ENCODE measurements at regions not wholly inside any gene's neighbourhood (a gene's known extent, or its start where the extent isn't known, plus 50 kb on each side); places are given as distances from the start of the nearest gene placed in this dataset.

DNA sequence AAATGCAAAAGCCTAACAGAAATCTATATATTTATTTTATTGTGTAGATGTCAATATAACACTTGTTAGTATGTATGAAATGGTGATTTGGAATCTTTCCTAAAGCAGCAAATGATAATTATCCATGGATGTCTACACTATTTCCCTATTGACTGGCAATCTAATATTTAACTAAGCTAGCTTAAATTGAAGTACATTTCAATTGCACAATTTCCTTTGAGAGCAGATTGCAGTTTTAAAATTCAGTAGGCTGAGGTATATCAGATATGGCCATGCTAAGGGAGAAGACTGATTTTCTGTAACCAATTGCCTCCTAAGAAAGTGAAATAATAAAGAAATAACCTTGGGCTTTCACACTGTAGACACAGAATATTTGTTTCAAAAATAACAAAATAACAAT is 90.1 kb upstream of the KCNJ3 start:
- no peaks in the 10 kb centered on the region for H3K27me3 ChIP-seq
- H3K9me3 ChIP-seq: no peaks in the 10 kb centered on the region
- no peak overlapping the region for H3K27ac ChIP-seq
- no peak for ATAC-seq
- no peaks in the 10 kb centered on the region for H3K4me1 ChIP-seq
- no peaks in the 10 kb centered on the region for H3K36me3 ChIP-seq
- H3K4me3 ChIP-seq: no peak overlapping the region
- TF ChIP-seq, protein P1, sequence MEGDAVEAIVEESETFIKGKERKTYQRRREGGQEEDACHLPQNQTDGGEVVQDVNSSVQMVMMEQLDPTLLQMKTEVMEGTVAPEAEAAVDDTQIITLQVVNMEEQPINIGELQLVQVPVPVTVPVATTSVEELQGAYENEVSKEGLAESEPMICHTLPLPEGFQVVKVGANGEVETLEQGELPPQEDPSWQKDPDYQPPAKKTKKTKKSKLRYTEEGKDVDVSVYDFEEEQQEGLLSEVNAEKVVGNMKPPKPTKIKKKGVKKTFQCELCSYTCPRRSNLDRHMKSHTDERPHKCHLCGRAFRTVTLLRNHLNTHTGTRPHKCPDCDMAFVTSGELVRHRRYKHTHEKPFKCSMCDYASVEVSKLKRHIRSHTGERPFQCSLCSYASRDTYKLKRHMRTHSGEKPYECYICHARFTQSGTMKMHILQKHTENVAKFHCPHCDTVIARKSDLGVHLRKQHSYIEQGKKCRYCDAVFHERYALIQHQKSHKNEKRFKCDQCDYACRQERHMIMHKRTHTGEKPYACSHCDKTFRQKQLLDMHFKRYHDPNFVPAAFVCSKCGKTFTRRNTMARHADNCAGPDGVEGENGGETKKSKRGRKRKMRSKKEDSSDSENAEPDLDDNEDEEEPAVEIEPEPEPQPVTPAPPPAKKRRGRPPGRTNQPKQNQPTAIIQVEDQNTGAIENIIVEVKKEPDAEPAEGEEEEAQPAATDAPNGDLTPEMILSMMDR (IDR thresholded peaks at IDR 0.05): no peak
- TF ChIP-seq POLR2A (IDR thresholded peaks at IDR 0.05): no peak
- TF ChIP-seq POLR2AphosphoS5 (IDR thresholded peaks at IDR 0.05): no peak
- no peak for TF ChIP-seq EP300 (IDR thresholded peaks at IDR 0.05)

DNA sequence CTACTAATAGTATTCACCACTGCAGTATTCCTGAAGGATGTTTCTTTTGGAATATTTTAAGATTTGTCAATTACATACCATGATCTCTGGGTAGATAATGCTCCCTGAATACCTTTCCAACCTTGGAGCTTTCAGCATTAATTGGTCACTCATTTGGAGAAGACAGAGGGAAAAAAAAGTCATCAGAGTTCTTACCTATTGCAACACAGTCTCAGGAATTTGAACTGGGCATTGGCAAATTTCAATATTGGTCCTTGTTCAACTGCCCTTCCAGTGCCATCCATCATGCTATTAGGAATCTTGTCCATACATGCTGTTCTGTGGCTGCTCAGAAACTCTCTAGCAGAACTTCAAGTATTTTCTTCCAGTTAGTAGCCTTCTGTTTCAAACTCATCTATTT is 83.6 kb upstream of the KCNJ3 start:
- Histone ChIP-seq H3K27me3 (no peaks in the 10 kb centered on the region), H3K4me3 (no peak overlapping the region), H3K9me3 (no peaks in the 10 kb centered on the region), H3K36me3 (no peaks in the 10 kb centered on the region), H3K27ac (no peak overlapping the region), H3K4me1 (no peaks in the 10 kb centered on the region)
- no peak for ATAC-seq
- TF ChIP-seq EP300 (IDR thresholded peaks at IDR 0.05): no peak
- TF ChIP-seq, protein P1 (IDR thresholded peaks at IDR 0.05): no peak
- no peak for TF ChIP-seq POLR2A (IDR thresholded peaks at IDR 0.05)
- no peak for TF ChIP-seq POLR2AphosphoS5 (IDR thresholded peaks at IDR 0.05)

DNA sequence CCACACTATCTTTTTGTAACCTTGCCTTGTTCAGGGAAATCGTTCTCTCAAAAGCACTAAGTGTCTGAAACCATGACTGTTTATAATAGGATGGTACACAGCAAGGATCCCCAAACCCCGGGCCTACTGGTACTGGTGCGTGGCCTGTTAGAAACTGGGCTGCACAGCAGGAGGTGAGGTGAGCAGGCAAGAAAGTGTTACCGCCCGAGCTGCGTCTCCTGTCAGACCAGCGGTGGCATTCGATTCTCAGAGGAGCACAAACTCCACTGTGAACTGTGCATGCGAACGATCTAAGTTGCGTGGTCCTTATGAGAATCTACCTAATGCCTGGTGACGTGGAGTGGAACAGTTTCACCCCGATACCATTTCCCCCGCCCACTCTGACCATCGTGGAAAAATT is 81.8 kb upstream of the KCNJ3 start:
- Histone ChIP-seq H3K9me3 (no peaks in the 10 kb centered on the region), H3K27me3 (no peaks in the 10 kb centered on the region), H3K4me1 (no peaks in the 10 kb centered on the region), H3K36me3 (no peaks in the 10 kb centered on the region), H3K4me3 (no peak overlapping the region), H3K27ac (no peak overlapping the region)
- no peak for TF ChIP-seq EP300 (IDR thresholded peaks at IDR 0.05)
- TF ChIP-seq POLR2AphosphoS5 (IDR thresholded peaks at IDR 0.05): no peak
- TF ChIP-seq, protein P1 (IDR thresholded peaks at IDR 0.05): no peak
- TF ChIP-seq POLR2A (IDR thresholded peaks at IDR 0.05): no peak
- WGBS, 2 donors (ENCODE audit: low coverage in 1 of 2): 88 to 100% methylated on average over 1 to 6 of the region's 15 CpGs
- no peak for ATAC-seq

DNA sequence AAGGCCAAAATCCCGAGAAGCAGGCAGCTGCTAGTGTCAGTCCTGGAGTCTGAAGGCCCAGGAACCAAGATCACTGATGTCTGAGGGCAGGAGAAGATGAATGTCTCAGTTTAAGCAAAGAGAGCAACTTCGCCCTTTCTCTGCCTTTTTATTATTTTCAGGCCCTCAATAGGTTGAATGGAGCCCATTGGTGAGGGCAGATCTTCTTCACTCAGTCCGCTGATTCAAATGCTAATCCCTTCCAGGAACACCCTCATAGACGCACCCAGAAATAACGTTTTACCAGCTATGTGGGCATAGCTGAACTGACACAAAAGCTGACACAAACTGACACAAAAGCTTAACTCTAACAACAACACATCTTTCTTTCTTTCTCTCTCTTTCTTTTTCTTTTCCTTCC is 78.0 kb upstream of the KCNJ3 start:
- no peak for ATAC-seq
- 75 to 82% methylated on average over 5 of the region's 5 CpGs for WGBS, 2 donors (ENCODE audit: low coverage in 1 of 2)
- Histone ChIP-seq H3K9me3 (no peaks in the 10 kb centered on the region), H3K27ac (no peak overlapping the region), H3K4me3 (no peak overlapping the region), H3K4me1 (no peaks in the 10 kb centered on the region), H3K27me3 (no peaks in the 10 kb centered on the region), H3K36me3 (no peaks in the 10 kb centered on the region)
- TF ChIP-seq POLR2AphosphoS5 (IDR thresholded peaks at IDR 0.05) (no peak), POLR2A (IDR thresholded peaks at IDR 0.05) (no peak)

DNA sequence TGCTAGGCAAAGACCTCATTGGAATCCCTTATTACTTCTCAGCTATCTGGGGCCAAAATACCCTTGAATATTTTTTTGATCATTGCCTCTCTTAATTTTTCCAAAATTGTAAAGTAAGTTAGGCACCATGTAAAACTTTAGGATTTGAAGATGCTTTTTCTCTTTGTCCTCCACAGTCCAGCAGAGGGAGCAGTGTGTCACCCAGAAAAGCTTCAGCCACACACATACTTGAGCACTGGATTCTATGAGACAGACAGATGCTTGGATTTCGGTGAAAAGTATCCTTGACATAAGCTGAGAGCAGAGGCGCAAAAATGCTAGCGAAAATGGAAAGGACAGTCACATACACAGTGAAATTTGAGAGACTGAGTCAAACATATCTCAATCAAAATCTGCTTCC is 74.7 kb upstream of the KCNJ3 start:
- Histone ChIP-seq H3K27ac (no peak overlapping the region), H3K9me3 (no peaks in the 10 kb centered on the region), H3K4me1 (no peaks in the 10 kb centered on the region), H3K27me3 (no peaks in the 10 kb centered on the region), H3K4me3 (no peak overlapping the region), H3K36me3 (no peaks in the 10 kb centered on the region)
- ATAC-seq: no peak
- WGBS, 2 donors (ENCODE audit: low coverage in 1 of 2): 18 to 20% methylated on average over 3 of the region's 3 CpGs
- TF ChIP-seq EP300 (IDR thresholded peaks at IDR 0.05): no peak
- TF ChIP-seq, protein P1 (IDR thresholded peaks at IDR 0.05): peak; percentile 16 to 65 (median 40)

DNA sequence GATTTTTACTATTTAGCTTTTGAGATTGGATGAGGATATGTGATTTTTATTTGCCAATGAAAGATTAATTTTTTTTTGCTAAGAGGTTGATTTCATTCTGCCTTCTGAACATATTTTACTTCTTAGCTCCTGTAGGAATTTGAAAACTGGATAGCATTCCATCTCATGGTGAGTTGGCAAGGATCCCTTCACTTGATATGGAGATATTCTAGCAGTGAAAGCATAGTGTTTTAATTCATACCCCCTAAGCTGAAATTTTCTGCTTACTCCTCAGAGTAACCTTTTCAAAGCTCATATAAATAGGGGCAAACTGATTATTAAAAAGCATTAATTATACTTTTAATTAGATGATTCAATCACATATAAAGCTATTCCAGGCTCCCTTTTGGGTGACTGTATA is 61.0 kb upstream of the KCNJ3 start:
- TF ChIP-seq, protein P1 (IDR thresholded peaks at IDR 0.05): no peak
- no peak for TF ChIP-seq EP300 (IDR thresholded peaks at IDR 0.05)
- no peak for TF ChIP-seq POLR2AphosphoS5 (IDR thresholded peaks at IDR 0.05)
- no peak for TF ChIP-seq POLR2A (IDR thresholded peaks at IDR 0.05)
- Histone ChIP-seq H3K4me3 (no peak overlapping the region), H3K4me1 (no peaks in the 10 kb centered on the region), H3K27ac (no peak overlapping the region), H3K27me3 (no peaks in the 10 kb centered on the region), H3K36me3 (no peaks in the 10 kb centered on the region), H3K9me3 (no peaks in the 10 kb centered on the region)
- ATAC-seq: no peak

Measured in gastroesophageal sphincter (tissue), 4 donors.